Uterus (tissue), 3 donors: ENCODE measurements at regions not wholly inside any gene's neighbourhood (a gene's known extent, or its start where the extent isn't known, plus 50 kb on each side); places are given as distances from the start of the nearest gene placed in this dataset.

Source experiments
- DNase-seq, 2 donors: peaks; one replicate each; pipeline ENCODE4 v3.0.0-alpha.2; 2019 to 2020
- H3K27ac ChIP-seq, 2 donors: fragments of 200-600 bp; sonication (generic); 1 replicate in 1 of 2; 2 replicates in 1 of 2; pipeline ENCODE4 v1.5.1; 2016 to 2018
- H3K27me3 ChIP-seq, 2 donors: fragments of 200-600 bp; sonication (generic); one replicate each; pipeline ENCODE4 v1.5.1; 2018 to 2019; ENCODE audit warnings: control low read depth in 1 of 2
- H3K36me3 ChIP-seq, 2 donors: fragments of 200-600 bp; sonication (generic); one replicate each; pipeline ENCODE4 v1.5.1; 2019; ENCODE audit warnings: control low read depth in 1 of 2
- H3K4me1 ChIP-seq, 2 donors: fragments of 200-600 bp; sonication (generic); one replicate each; pipeline ENCODE4 v1.5.1; 2018 to 2019; ENCODE audit warnings: control low read depth in 1 of 2
- H3K4me3 ChIP-seq, 2 donors: fragments of 200-600 bp; sonication (generic); 1 replicate in 1 of 2; 2 replicates in 1 of 2; pipeline ENCODE4 v1.5.1; 2018 to 2019; ENCODE audit warnings: mild to moderate bottlenecking in 1 of 2
- H3K9me3 ChIP-seq, 2 donors: fragments of 200-600 bp; sonication (generic); one replicate each; pipeline ENCODE4 v1.5.1; 2019; ENCODE audit warnings: control low read depth in 1 of 2
- CTCF ChIP-seq, 4 experiments: fragments of 200-600 bp in 2 of 4; fragments of 450-650 bp in 2 of 4; sonication (generic) in 2 of 4; IDR thresholded peaks; one replicate each; pipeline ENCODE4 v1.5.1; 2016 to 2019; ENCODE audit warnings: antibody characterized with exemption in 4 of 4, mild to moderate bottlenecking in 2 of 4, moderate library complexity in 1 of 4
- POLR2A ChIP-seq, 2 donors: fragments of 450-650 bp; IDR thresholded peaks; one replicate each; pipeline ENCODE4 v1.6.1; 2016; ENCODE audit warnings: antibody characterized with exemption in 2 of 2, mild to moderate bottlenecking in 1 of 2, moderate library complexity in 1 of 2
- intact Hi-C: fragments of 100-400 bp; cut with DNase I; formaldehyde crosslinking; loops from one replicate; pipeline ENCODE4 v1.15.1; 2023; ENCODE audit warnings: low total_unique reads
- donor health status: DM: yes; HTN: yes; CAD: no.

GRCh38 chr18:47724186-47724975 lies 206.1 kb downstream of the SMAD2 start:
- intact Hi-C loops, result no loop called here
- no peaks in the 10 kb centered on the region for H3K9me3 ChIP-seq
- no peaks in the 10 kb centered on the region for H3K36me3 ChIP-seq
- no peak for TF ChIP-seq POLR2A (IDR thresholded peaks at IDR 0.05)
- no peak for TF ChIP-seq CTCF (IDR thresholded peaks at IDR 0.05)
- H3K4me1 ChIP-seq, result no peaks in the 10 kb centered on the region
- no peaks in the 10 kb centered on the region for H3K27me3 ChIP-seq
- H3K4me3 ChIP-seq, result no peak overlapping the region
- H3K27ac ChIP-seq, result no peak overlapping the region
- no peak for DNase-seq

GRCh38 chr18:47721876-47722275 lies 208.6 kb downstream of the SMAD2 start:
- H3K9me3 ChIP-seq, result no peaks in the 10 kb centered on the region
- intact Hi-C loops, result no loop called here
- no peak overlapping the region for H3K27ac ChIP-seq
- H3K27me3 ChIP-seq, result no peaks in the 10 kb centered on the region
- no peaks in the 10 kb centered on the region for H3K36me3 ChIP-seq
- no peak for DNase-seq
- no peaks in the 10 kb centered on the region for H3K4me1 ChIP-seq
- TF ChIP-seq POLR2A (IDR thresholded peaks at IDR 0.05), result no peak
- TF ChIP-seq CTCF (IDR thresholded peaks at IDR 0.05), result no peak
- H3K4me3 ChIP-seq, result no peak overlapping the region

GRCh38 chr18:47720741-47721140 lies 209.7 kb downstream of the SMAD2 start:
- no peaks in the 10 kb centered on the region for H3K4me1 ChIP-seq
- no peaks in the 10 kb centered on the region for H3K9me3 ChIP-seq
- no peak overlapping the region for H3K4me3 ChIP-seq
- no peaks in the 10 kb centered on the region for H3K36me3 ChIP-seq
- DNase-seq, result no peak
- H3K27me3 ChIP-seq, result no peaks in the 10 kb centered on the region
- intact Hi-C loops, result no loop called here
- no peak overlapping the region for H3K27ac ChIP-seq
- TF ChIP-seq POLR2A (IDR thresholded peaks at IDR 0.05), result no peak
- TF ChIP-seq CTCF (IDR thresholded peaks at IDR 0.05), result no peak

- TF ChIP-seq CTCF (IDR thresholded peaks at IDR 0.05) (no peak), POLR2A (IDR thresholded peaks at IDR 0.05) (no peak)
- no peaks in the 10 kb centered on the region for H3K36me3 ChIP-seq
- no peaks in the 10 kb centered on the region for H3K4me1 ChIP-seq
- no peak for DNase-seq
- intact Hi-C loops, result no loop called here
- H3K4me3 ChIP-seq, result no peak overlapping the region
- no peaks in the 10 kb centered on the region for H3K27me3 ChIP-seq
- no peak overlapping the region for H3K27ac ChIP-seq
- no peaks in the 10 kb centered on the region for H3K9me3 ChIP-seq
These were observed 211.2 kb downstream of the SMAD2 start for GRCh38 chr18:47719096-47719780.

GRCh38 chr18:47718646-47719045 lies 211.8 kb downstream of the SMAD2 start:
- H3K9me3 ChIP-seq, result no peaks in the 10 kb centered on the region
- no peak overlapping the region for H3K27ac ChIP-seq
- H3K27me3 ChIP-seq, result no peaks in the 10 kb centered on the region
- no peak for TF ChIP-seq POLR2A (IDR thresholded peaks at IDR 0.05)
- TF ChIP-seq CTCF (IDR thresholded peaks at IDR 0.05), result no peak
- H3K4me1 ChIP-seq, result no peaks in the 10 kb centered on the region
- no peak overlapping the region for H3K4me3 ChIP-seq
- DNase-seq, result no peak
- intact Hi-C loops, result no loop called here
- H3K36me3 ChIP-seq, result no peaks in the 10 kb centered on the region
